ENCODE measurements at regions not wholly inside any gene's neighbourhood (a gene's known extent, or its start where the extent isn't known, plus 50 kb on each side); places are given as distances from the start of the nearest gene placed in this dataset.
"Not testable (repeated sequence)": the region's sequence is repeated elsewhere in the genome, so short reads cannot be mapped to it uniquely, and the experiment has no call there.

DNA sequence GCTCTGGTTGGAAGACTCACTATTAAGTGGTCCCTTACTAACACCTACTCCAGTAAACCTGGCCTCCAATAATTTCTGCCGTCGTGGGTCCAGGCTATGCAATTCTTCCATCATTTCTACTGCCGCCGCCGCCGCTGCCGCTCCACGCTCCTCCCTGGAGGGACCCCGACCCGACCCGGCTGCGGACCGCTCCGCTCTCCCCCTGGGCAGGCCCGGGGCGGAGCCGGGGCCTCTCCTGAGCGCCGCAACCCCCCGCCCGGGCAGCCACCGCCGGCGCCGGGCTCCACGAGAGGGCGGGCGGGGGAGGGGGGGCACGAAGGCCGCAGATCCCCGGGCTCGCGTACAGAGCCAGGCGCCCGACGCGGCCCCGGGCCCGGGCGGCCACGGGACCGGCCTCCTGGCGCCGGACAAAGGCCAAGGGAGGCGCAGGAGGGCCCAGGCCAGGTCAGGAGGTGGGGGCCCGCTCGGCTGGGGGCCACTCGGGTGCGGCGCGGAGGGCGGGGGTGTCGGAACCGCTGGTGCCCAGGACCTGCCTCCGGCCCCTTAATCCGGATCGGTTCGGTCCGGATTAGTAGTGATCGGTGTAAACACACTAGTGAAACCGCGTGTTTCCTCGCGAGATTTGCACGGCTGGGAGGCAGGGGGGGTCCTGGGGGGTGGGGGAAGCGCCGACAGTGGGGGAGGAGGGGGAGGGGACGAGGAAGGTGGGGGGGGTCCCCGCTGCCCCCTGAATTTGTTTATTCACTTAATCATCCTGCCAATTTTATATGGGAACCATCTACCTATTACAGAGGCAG lies 215.1 kb upstream of the CCL2 start:
- DNase-seq, result not testable (repeated sequence)

DNA sequence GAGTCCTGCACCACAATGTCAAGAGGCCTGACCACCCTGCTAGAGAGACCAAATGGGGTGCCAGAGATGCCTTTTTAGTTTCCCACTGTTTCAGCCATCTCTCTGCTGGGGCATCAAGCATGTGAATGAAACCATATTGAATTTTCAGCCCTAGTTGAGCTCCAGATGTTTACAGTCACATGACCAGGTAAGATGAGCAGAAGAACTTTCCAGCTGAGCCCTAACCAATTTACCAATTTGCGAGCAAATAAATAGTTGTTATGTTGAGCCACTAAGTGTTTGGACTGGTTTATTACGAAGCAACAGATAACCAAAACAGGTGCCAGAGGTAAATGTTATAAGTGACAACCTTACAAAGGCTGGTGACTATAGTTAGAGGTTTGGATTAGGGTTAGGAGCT lies 209.1 kb upstream of the CCL2 start:
- no peak for DNase-seq

- no peak for DNase-seq
Measured at GRCh38 chr17:34051046-34051445, 204.0 kb upstream of the CCL2 start.

DNA sequence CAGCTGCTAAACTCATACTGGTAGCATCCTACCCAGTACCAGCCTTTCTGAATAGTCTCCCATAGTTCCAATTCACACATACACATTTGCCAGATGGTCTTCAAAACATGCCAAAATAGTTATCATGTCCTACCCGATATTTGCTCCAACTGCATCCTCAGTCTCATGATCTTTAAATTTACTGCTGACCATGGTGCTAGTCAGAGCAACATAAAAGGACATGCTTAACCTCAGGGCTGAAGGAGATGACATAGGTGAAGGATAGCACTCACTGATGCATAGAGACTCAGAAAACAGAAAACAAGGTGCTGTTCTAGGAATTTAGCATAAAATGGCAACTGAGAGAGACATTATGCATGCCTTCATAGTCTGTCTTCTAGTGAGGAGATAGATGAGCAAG lies 200.6 kb upstream of the CCL2 start:
- no peak for DNase-seq

- DNase-seq, result no peak
Measured at GRCh38 chr17:34055606-34056005, 199.5 kb upstream of the CCL2 start.

DNA sequence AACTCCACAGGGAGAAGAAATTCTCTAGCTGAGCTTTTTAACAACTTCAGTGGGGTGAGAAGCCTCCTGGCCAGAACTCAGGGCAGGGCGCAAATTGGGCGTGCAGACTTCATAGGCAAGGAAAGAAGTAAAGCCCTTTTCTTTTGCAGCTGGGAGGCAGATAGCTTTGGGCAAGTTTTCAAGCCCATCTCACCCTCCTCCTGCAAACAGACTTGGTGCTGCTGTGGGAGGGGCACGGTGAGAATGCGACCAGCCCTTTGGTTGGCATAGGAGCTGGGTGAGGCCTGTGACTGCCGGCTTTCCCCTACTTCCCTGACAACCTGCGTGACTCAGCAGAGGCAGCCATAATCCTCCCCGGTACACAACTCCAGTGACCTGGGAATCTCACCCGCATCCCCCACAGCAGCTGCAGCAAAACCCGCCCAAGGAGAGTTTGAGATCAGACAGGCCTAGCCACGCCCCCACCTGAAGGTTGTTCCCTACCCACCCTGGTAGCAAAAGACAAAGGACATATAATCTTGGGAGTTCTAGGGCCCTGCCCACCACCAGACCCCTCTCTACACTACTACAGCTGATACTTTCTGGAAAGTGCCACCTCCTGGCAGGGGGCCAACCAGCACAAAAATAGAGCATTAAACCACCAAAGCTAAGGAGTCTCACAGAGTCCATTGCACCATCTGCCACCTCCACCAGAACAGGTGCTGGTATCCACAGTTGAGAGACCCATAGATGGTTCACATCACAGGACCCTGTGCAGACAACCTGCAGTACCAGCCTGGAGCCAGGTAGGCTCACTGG lies 195.5 kb upstream of the CCL2 start:
- DNase-seq, result no peak

- no peak for DNase-seq
Measured at GRCh38 chr17:34066528-34066927, 188.6 kb upstream of the CCL2 start.

GRCh38 chr17:34067011-34067410 lies 188.1 kb upstream of the CCL2 start:
- DNase-seq, result no peak

GRCh38 chr17:34068571-34068970 lies 186.5 kb upstream of the CCL2 start:
- DNase-seq, result no peak

- no peak for DNase-seq
Measured at GRCh38 chr17:34070712-34071111, 184.4 kb upstream of the CCL2 start.

GRCh38 chr17:34071886-34072420 lies 183.1 kb upstream of the CCL2 start:
- no peak for DNase-seq

DNA sequence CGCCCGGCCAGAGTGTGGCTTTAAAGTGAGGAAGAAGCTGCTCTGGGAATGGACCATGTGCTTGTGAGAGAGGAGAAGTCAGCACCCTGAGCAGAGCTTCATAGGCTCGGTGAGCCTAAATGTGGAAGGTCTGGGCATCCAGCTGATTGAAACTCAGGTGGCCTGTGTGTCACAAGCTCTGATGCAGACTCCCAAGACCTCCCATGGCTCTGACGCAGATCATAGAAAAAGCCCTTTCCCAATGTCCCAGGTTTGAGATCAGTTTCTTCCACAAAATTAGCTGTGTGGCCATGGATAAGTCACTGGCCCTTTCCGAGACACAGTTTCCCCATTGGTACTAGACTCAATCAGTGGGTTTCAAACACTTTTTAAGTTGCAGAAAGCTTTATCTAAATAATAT lies 180.0 kb upstream of the CCL2 start:
- no peak for DNase-seq

- no peak for DNase-seq
Measured at GRCh38 chr17:34076743-34077631, 178.1 kb upstream of the CCL2 start.

- DNase-seq, result peak; percentile 7 to 11
Measured at GRCh38 chr17:34081269-34081668, 173.8 kb upstream of the CCL2 start.

DNA sequence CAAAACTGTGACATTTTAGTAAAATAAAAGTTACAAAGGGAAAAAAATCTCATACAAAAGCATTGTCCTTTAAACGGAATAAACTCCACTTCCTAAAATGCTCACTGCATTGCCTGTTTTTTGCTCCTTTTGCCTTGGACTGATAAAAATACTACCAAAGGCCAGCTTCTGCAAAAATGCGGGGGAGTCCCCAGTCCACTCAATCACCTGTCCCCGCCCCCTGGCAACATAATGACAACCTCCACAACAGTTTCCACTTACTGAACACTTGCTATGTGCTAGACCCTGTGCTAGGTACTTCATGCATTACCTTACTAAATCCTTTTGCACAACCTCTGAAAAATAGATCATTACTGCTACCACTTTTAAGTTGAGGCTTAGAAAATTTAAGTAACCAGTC lies 172.7 kb upstream of the CCL2 start:
- DNase-seq, result no peak

DNA sequence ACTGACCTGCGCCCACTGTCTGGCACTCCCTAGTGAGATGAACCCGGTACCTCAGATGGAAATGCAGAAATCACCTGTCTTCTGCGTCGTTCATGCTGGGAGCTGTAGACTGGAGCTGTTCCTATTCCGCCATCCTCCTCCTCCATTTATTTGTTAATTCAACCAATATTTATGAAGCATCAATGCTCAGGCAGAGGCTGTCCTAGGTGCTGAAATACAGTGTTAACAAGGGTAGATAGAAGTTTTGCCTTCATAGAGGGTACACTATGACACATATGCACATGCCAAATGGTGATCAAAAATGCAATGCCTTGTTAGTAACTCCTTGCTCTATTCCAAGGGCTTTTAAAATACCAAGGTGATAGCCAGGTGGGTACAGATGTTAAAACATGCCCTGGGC lies 166.0 kb upstream of the CCL2 start:
- DNase-seq, result not testable (repeated sequence)

DNA sequence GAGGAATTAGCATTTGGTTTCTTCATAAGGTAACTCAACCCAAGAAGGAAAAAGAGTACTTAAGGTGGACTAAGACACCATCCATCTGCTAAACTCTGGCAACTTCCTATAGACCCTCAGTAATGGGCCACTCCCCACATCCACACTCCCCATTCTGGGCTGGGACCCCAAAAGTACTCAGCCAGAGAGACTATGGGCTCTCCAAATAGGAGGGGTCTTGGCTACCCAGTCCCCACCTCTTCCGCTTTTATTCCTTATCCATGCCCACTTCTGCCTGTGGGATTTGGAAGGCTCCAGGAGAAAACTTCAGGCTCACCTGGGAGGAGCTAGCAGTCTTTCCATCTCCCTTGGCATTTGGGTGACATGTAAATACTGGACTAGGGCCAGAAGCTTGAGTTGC lies 164.5 kb upstream of the CCL2 start:
- DNase-seq, result no peak

DNA sequence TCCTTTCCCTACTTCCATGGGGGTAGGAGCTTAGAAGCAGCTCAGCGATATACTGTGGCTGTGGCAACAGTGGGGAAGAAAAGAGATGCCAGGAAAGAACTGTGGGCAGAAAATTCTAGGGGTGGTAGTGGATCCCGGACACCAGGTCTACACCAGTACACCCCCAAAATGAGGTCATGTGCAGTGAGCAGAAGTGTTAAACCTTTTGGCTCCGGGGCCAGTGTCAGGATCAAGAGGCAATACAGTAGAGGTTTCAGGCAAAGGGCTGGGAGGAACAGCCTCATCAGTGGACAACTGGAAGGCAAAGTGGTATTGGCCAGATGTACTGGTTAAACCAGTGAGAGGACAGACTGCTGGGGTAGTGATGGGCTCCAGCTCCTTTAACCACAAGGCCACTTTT lies 163.1 kb upstream of the CCL2 start:
- no peak for DNase-seq

GRCh38 chr17:34095106-34095505 lies 160.0 kb upstream of the CCL2 start:
- DNase-seq, result no peak

DNA sequence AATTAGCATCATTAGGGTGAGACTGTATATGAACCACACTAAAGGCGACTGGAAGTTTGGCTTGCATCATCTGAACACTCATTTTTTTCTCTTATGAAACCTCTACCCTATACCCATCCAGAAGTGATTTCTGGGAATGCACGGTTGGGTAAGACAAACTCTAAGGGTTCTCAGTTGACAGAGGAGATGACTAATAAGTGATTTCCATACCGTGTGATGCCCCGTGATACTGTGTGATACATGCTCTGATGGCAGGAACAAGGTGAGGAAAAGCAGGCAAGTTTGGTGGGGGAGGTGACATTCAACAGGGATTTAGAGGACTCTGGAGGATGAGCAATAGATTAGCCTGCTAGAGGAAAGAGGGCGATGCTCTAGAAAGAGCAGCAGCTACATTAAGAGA lies 156.4 kb upstream of the CCL2 start:
- DNase-seq, result peak; percentile 2 to 4

DNA sequence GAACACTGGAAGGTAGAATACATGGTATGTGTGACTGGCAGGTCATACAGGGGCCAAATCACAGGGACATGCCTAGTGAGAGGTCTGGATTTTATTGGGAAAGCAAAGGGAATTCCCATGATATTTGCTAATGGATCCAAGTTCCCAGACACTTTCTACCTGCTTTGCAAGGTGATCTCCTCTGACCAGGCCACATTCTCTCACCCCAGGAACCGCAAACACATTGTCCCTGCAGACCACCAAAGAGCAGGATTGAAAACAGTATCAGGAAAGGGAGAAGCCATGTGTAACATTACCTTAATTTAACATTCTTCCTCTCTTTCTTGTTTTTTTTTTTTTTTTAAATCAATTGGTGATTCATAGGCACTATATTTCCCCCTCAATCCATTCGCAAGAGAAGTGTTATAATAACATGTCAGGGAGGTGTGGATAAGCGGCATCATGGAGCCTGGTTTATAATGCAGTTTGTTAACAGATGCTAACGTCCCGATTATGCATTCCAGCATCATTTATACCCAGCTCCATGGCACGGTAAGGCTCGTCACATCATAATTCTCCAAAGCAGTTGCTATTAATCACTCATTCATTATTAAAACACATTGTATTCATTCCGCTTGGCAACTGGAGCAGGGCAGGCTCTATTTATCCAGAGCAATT lies 155.1 kb upstream of the CCL2 start:
- DNase-seq, result no peak

DNA sequence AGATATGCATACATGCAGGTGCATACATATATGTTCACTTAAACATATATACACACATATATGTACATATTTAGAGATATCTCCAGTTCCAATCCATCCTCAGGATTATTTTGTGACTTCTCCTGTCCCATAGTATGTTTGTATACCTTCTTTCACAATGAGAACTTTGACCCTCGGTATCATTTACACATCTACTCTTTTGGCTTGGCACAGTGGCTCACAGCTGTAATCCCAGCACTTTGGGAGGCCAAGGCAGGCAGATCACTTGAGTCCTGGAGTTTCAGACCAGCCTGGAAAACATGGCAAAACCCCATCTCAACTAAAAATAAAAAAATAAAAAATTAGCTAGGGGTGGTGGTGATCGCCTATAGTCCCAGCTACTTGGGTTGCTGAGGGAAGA lies 148.1 kb upstream of the CCL2 start:
- no peak for DNase-seq
